ENCODE measurements at regions not wholly inside any gene's neighbourhood (a gene's known extent, or its start where the extent isn't known, plus 50 kb on each side); places are given as distances from the start of the nearest gene placed in this dataset.

DNA sequence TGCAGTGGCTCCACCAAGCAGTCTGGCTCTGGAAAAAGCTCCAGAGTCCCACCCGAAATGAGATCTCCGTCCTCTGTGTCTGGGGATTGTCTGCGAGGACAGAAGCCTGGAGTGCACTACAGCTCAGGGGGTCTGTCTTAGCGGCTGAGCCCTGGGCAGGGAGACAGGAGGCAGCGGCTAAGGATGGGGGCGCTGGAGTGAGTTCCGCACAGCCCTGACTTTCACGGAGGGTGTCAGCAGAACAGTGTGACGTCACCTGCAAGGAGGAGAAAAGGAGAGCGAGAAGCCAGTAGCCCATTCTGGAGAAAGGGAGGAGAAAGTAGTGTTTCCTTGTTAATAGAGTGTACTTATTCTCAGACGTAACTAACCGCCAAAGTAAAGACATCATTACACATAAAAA lies 97.6 kb downstream of the FAM50B start:
- intact Hi-C loops (cut with micrococcal nuclease): no loop called here
- no peaks in the 10 kb centered on the region for H4K20me1 ChIP-seq (ENCODE audit: control insufficient read depth, insufficient read depth, low read length, poor library complexity, severe bottlenecking)
- 86% methylated on average over 10 of the region's 12 CpGs for WGBS (ENCODE audit: insufficient coverage)
- H3K9me3 ChIP-seq (ENCODE audit: control extremely low read depth in 1 of 3, control insufficient read depth in 2 of 3, insufficient read depth in 1 of 3, low read length in 2 of 3): no peaks in the 10 kb centered on the region
- no peaks in the 10 kb centered on the region for H3K79me2 ChIP-seq (ENCODE audit: control insufficient read depth, insufficient read depth, low read length)
- no peak overlapping the region for H3K27ac ChIP-seq (ENCODE audit: low read length in 2 of 2)
- no peak overlapping the region for H3K4me2 ChIP-seq (replicated peaks; ENCODE audit: low read depth, low read length, poor library complexity, severe bottlenecking)
- H3K9me3 Mint-ChIP-seq (ENCODE audit: insufficient read depth): no peaks in the 10 kb centered on the region
- no peaks in the 10 kb centered on the region for H3K4me1 ChIP-seq (ENCODE audit: control insufficient read depth in 2 of 2, insufficient read depth in 2 of 2, low read length in 2 of 2)
- DNase-seq (no peak), ATAC-seq (ENCODE audit: low read depth) (no peak)
- CTCF ChIA-PET: no interaction called here
- H3K36me3 ChIP-seq (replicated peaks in 1 of 2; ENCODE audit: control extremely low read depth in 1 of 2, control insufficient read depth in 1 of 2, extremely low read depth in 1 of 2, insufficient read depth in 2 of 2, low read length in 1 of 2): no peaks in the 10 kb centered on the region
- no peaks in the 10 kb centered on the region for H3K4me1 Mint-ChIP-seq
- no peak overlapping the region for H3K9ac ChIP-seq (ENCODE audit: low read length)
- TF ChIP-seq EZH2 (IDR thresholded peaks at IDR 0.05; ENCODE audit: borderline replicate concordance, insufficient read depth, low read depth, low read length, poor library complexity, severe bottlenecking): no peak
- no peak for TF ChIP-seq CTCF (IDR thresholded peaks at IDR 0.05)
- H3K27me3 Mint-ChIP-seq: peaks cover 34% of the 10 kb centered on the region
- H3K4me3 Mint-ChIP-seq: no peak overlapping the region
- H3K27me3 ChIP-seq (replicated peaks in 1 of 4; ENCODE audit: control extremely low read depth in 1 of 4, control insufficient read depth in 3 of 4, insufficient read depth in 4 of 4, low read length in 3 of 4): peaks cover 0 to 4% (median 1%) of the 10 kb centered on the region in 4 experiments
- POLR2A ChIA-PET: no interaction called here
- H2AFZ ChIP-seq (ENCODE audit: insufficient read depth, low read depth, low read length, poor library complexity, severe bottlenecking): no peak overlapping the region
- H3K27ac Mint-ChIP-seq: no peak overlapping the region
- H3K4me3 ChIP-seq (ENCODE audit: control extremely low read depth in 1 of 5, extremely low read depth in 1 of 5, insufficient read depth in 1 of 5, low read depth in 2 of 5, low read length in 4 of 5): no peak overlapping the region

DNA sequence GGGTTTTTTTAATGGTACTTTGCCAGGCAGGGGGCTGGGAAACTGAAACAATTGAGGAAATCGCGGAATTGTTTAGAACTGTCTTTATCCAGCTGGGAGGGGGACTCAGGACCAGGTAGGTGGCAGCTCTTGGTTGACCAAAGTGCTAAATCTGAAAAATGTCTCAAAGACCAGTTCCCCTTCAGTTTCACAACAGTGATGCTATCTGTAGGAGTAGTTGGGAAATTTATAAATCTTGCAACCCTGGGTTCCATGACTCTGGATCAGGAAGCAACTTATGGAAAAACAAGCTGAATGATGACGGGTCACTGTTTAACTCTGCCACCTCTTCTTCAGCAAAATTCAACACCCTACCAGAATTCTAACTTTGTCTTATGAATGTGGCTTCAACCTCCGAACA lies 99.7 kb downstream of the FAM50B start:
- no peaks in the 10 kb centered on the region for H3K36me3 ChIP-seq (replicated peaks in 1 of 2; ENCODE audit: control extremely low read depth in 1 of 2, control insufficient read depth in 1 of 2, extremely low read depth in 1 of 2, insufficient read depth in 2 of 2, low read length in 1 of 2)
- ChIA-PET POLR2A (no interaction called here), CTCF (no interaction called here)
- WGBS (ENCODE audit: insufficient coverage): 87% methylated on average over 3 of the region's 4 CpGs
- H3K4me1 ChIP-seq (ENCODE audit: control insufficient read depth in 2 of 2, insufficient read depth in 2 of 2, low read length in 2 of 2): no peaks in the 10 kb centered on the region
- TF ChIP-seq CTCF (IDR thresholded peaks at IDR 0.05): no peak
- TF ChIP-seq EZH2 (IDR thresholded peaks at IDR 0.05; ENCODE audit: borderline replicate concordance, insufficient read depth, low read depth, low read length, poor library complexity, severe bottlenecking): no peak
- H3K4me2 ChIP-seq (replicated peaks; ENCODE audit: low read depth, low read length, poor library complexity, severe bottlenecking): no peak overlapping the region
- DNase-seq: no peak
- H3K9me3 ChIP-seq (ENCODE audit: control extremely low read depth in 1 of 3, control insufficient read depth in 2 of 3, insufficient read depth in 1 of 3, low read length in 2 of 3): no peaks in the 10 kb centered on the region
- no peak overlapping the region for H3K27ac Mint-ChIP-seq
- H3K27me3 Mint-ChIP-seq: peaks cover 39% of the 10 kb centered on the region
- no peak overlapping the region for H3K27ac ChIP-seq (ENCODE audit: low read length in 2 of 2)
- no peaks in the 10 kb centered on the region for H4K20me1 ChIP-seq (ENCODE audit: control insufficient read depth, insufficient read depth, low read length, poor library complexity, severe bottlenecking)
- H3K9me3 Mint-ChIP-seq (ENCODE audit: insufficient read depth): peaks cover 2% of the 10 kb centered on the region
- no peak overlapping the region for H3K9ac ChIP-seq (ENCODE audit: low read length)
- H3K4me3 Mint-ChIP-seq: no peak overlapping the region
- H3K27me3 ChIP-seq (replicated peaks in 1 of 4; ENCODE audit: control extremely low read depth in 1 of 4, control insufficient read depth in 3 of 4, insufficient read depth in 4 of 4, low read length in 3 of 4): peaks cover 0 to 4% (median 1%) of the 10 kb centered on the region in 4 experiments
- H3K4me1 Mint-ChIP-seq: no peaks in the 10 kb centered on the region
- H3K79me2 ChIP-seq (ENCODE audit: control insufficient read depth, insufficient read depth, low read length): no peaks in the 10 kb centered on the region
- ATAC-seq (ENCODE audit: low read depth): no peak
- H3K4me3 ChIP-seq (ENCODE audit: control extremely low read depth in 1 of 5, extremely low read depth in 1 of 5, insufficient read depth in 1 of 5, low read depth in 2 of 5, low read length in 4 of 5): no peak overlapping the region
- intact Hi-C loops (cut with micrococcal nuclease): no loop called here
- H2AFZ ChIP-seq (ENCODE audit: insufficient read depth, low read depth, low read length, poor library complexity, severe bottlenecking): no peak overlapping the region

All from B cell (primary cell).